Esophagus squamous epithelium (tissue), 4 donors: ENCODE measurements at regions not wholly inside any gene's neighbourhood (a gene's known extent, or its start where the extent isn't known, plus 50 kb on each side); places are given as distances from the start of the nearest gene placed in this dataset.

ENCODE experiments used
- POLR2A ChIP-seq, 4 donors: fragments of 450-650 bp; IDR thresholded peaks; one replicate each; pipeline ENCODE4 v1.6.1; 2017; ENCODE audit warnings: antibody characterized with exemption in 4 of 4, mild to moderate bottlenecking in 4 of 4, moderate library complexity in 3 of 4
- TF ChIP-seq, protein P1 (sequence below), 6 experiments: fragments of 450-650 bp in 4 of 6; fragments of 200-600 bp in 2 of 6; sonication (generic) in 2 of 6; IDR thresholded peaks; one replicate each; pipeline ENCODE4 v1.5.1; 2016 to 2019; ENCODE audit warnings: antibody characterized with exemption in 6 of 6, mild to moderate bottlenecking in 4 of 6, moderate library complexity in 4 of 6

DNA sequence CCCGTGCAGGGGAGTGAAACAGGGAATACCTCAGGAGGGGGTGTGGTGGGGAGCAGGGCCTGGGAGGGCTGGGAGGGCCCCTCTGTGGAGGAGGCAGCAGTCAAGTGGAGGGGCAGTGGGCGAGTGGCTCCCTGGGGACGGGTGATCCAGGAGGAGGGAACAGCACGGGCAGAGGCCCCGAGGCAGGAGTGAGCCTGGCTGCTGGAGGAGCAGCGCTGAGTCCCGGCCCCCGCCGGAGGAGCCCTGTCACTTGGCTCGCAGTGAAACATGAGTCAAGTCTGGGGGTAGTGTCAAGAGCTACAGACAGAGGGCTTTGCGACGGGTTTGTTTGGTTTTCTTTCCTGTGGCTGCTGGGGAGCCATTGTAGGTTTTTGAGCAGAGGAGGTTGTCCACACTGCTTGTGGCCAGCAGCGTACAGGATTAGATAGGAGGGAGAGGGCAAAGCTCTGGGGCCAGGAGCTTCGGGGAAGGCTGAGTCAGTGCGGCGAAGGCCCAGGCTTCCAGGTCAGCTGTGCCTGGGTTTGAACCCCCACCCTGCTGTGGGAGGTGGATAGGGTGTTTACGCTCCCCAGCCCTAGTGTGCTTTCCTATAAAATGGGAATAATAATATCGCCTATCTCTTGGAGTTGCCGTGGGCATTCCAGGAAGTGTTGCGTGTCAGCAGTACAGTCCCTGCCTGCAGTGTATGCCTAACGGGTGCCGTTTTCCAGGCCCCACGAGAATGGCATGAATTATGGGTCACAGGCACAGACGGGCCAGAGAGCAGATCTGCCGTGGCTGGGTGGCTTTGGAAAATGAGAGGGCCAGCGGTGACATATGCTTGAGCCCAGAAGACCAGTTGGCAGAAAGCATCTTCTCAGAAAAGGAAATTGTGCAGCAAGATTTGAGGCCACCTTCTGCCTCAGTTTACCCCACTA, 115.9 kb upstream of the CIBAR2 start:
- no peak for TF ChIP-seq POLR2A (IDR thresholded peaks at IDR 0.05)
- TF ChIP-seq, protein P1, sequence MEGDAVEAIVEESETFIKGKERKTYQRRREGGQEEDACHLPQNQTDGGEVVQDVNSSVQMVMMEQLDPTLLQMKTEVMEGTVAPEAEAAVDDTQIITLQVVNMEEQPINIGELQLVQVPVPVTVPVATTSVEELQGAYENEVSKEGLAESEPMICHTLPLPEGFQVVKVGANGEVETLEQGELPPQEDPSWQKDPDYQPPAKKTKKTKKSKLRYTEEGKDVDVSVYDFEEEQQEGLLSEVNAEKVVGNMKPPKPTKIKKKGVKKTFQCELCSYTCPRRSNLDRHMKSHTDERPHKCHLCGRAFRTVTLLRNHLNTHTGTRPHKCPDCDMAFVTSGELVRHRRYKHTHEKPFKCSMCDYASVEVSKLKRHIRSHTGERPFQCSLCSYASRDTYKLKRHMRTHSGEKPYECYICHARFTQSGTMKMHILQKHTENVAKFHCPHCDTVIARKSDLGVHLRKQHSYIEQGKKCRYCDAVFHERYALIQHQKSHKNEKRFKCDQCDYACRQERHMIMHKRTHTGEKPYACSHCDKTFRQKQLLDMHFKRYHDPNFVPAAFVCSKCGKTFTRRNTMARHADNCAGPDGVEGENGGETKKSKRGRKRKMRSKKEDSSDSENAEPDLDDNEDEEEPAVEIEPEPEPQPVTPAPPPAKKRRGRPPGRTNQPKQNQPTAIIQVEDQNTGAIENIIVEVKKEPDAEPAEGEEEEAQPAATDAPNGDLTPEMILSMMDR (IDR thresholded peaks at IDR 0.05), result no peak
